DMS153 (cell line): ENCODE measurements at regions not wholly inside any gene's neighbourhood (a gene's known extent, or its start where the extent isn't known, plus 50 kb on each side); places are given as distances from the start of the nearest gene placed in this dataset.
"Not testable (repeated sequence)": the region's sequence is repeated elsewhere in the genome, so short reads cannot be mapped to it uniquely, and the experiment has no call there.

ENCODE experiments used
- DNase-seq: peaks from one replicate; lab custom pipeline; 2025; lab: John Stamatoyannopoulos, UW

- no peak for DNase-seq
These were observed 127.2 kb downstream of the CD164 start for GRCh38 chr6:109255087-109255486.

- DNase-seq, result no peak
These were observed 128.9 kb downstream of the CD164 start for GRCh38 chr6:109253366-109253765.

- DNase-seq, result no peak
These were observed 129.8 kb downstream of the CD164 start for GRCh38 chr6:109252261-109253041.

GRCh38 chr6:109251839-109252238 is 130.4 kb downstream of the CD164 start:
- no peak for DNase-seq

- DNase-seq, result not testable (repeated sequence)
These were observed 131.6 kb downstream of the CD164 start for GRCh38 chr6:109250544-109251156.

GRCh38 chr6:109243863-109244825 is 138.1 kb downstream of the CD164 start:
- DNase-seq, result no peak

GRCh38 chr6:109242925-109243324 is 139.3 kb downstream of the CD164 start:
- no peak for DNase-seq

GRCh38 chr6:109242029-109242428 is 140.2 kb downstream of the CD164 start:
- DNase-seq, result no peak

- no peak for DNase-seq
These were observed 141.1 kb downstream of the CD164 start for GRCh38 chr6:109241199-109241598.

- DNase-seq, result no peak
These were observed 141.7 kb downstream of the CD164 start for GRCh38 chr6:109240370-109241084.

GRCh38 chr6:109239651-109240321 is 142.5 kb downstream of the CD164 start:
- DNase-seq, result no peak

GRCh38 chr6:109239160-109239559 is 143.1 kb downstream of the CD164 start:
- no peak for DNase-seq

- no peak for DNase-seq
These were observed 143.1 kb downstream of the CEP57L1 start for GRCh38 chr6:109238396-109238795.

- DNase-seq, result no peak
These were observed 142.7 kb downstream of the CEP57L1 start for GRCh38 chr6:109237986-109238329.

- peak; percentile 48 for DNase-seq
These were observed 142.0 kb downstream of the CEP57L1 start for GRCh38 chr6:109237077-109237985.

- DNase-seq, result peak; percentile 78
These were observed 141.1 kb downstream of the CEP57L1 start for GRCh38 chr6:109236115-109237076.

- no peak for DNase-seq
These were observed 140.3 kb downstream of the CEP57L1 start for GRCh38 chr6:109235481-109236038.

- DNase-seq, result no peak
These were observed 135.1 kb downstream of the CEP57L1 start for GRCh38 chr6:109230453-109230852.

GRCh38 chr6:109229536-109229935 is 134.2 kb downstream of the CEP57L1 start:
- peak; percentile 73 for DNase-seq
